ENCODE measurements at regions not wholly inside any gene's neighbourhood (a gene's known extent, or its start where the extent isn't known, plus 50 kb on each side); places are given as distances from the start of the nearest gene placed in this dataset.
"Not testable (repeated sequence)": the region's sequence is repeated elsewhere in the genome, so short reads cannot be mapped to it uniquely, and the experiment has no call there.

GRCh38 chr6:103925317-103925716 is 934.4 kb downstream of the HACE1 start:
- no peak for DNase-seq (ENCODE audit: low read depth)

GRCh38 chr6:103910018-103910417 is 949.7 kb downstream of the HACE1 start:
- DNase-seq (ENCODE audit: low read depth): no peak

- no peak for DNase-seq (ENCODE audit: low read depth)
Measured at GRCh38 chr6:103908898-103909297, 950.8 kb downstream of the HACE1 start.

GRCh38 chr6:103895136-103895535 is 964.6 kb downstream of the HACE1 start:
- no peak for DNase-seq (ENCODE audit: low read depth)

- DNase-seq (ENCODE audit: low read depth): no peak
Measured at GRCh38 chr6:103893141-103893581, 966.6 kb downstream of the HACE1 start.

- DNase-seq (ENCODE audit: low read depth): no peak
Measured at GRCh38 chr6:103886951-103887350, 972.8 kb downstream of the HACE1 start.

GRCh38 chr6:103885446-103885845 is 974.3 kb downstream of the HACE1 start:
- no peak for DNase-seq (ENCODE audit: low read depth)

GRCh38 chr6:103879800-103880199 is 979.9 kb downstream of the HACE1 start:
- DNase-seq (ENCODE audit: low read depth): no peak

GRCh38 chr6:103875221-103875620 is 984.5 kb downstream of the HACE1 start:
- no peak for DNase-seq (ENCODE audit: low read depth)

- DNase-seq (ENCODE audit: low read depth): no peak
Measured at GRCh38 chr6:103874575-103874974, 985.1 kb downstream of the HACE1 start.

GRCh38 chr6:103872678-103873077 is 987.0 kb downstream of the HACE1 start:
- DNase-seq (ENCODE audit: low read depth): no peak

GRCh38 chr6:103872233-103872632 is 987.5 kb downstream of the HACE1 start:
- no peak for DNase-seq (ENCODE audit: low read depth)

- no peak for DNase-seq (ENCODE audit: low read depth)
Measured at GRCh38 chr6:103870970-103871369, 988.7 kb downstream of the HACE1 start.

GRCh38 chr6:103862297-103862696 is 997.4 kb downstream of the HACE1 start:
- DNase-seq (ENCODE audit: low read depth): no peak

- no peak for DNase-seq (ENCODE audit: low read depth)
Measured at GRCh38 chr6:103858003-103858402, 1001.7 kb downstream of the HACE1 start.

GRCh38 chr6:103855750-103856149 is 1004.0 kb downstream of the HACE1 start:
- DNase-seq (ENCODE audit: low read depth): no peak

GRCh38 chr6:103854059-103854458 is 1005.7 kb downstream of the HACE1 start:
- DNase-seq (ENCODE audit: low read depth): no peak

- no peak for DNase-seq (ENCODE audit: low read depth)
Measured at GRCh38 chr6:103838457-103838856, 1021.3 kb downstream of the HACE1 start.

- DNase-seq (ENCODE audit: low read depth): no peak
Measured at GRCh38 chr6:103826209-103826608, 1033.5 kb downstream of the HACE1 start.

- no peak for DNase-seq (ENCODE audit: low read depth)
Measured at GRCh38 chr6:103820148-103820547, 1039.6 kb downstream of the HACE1 start.

GRCh38 chr6:103819509-103819908 is 1040.2 kb downstream of the HACE1 start:
- DNase-seq (ENCODE audit: low read depth): no peak

GRCh38 chr6:103812970-103813369 is 1046.7 kb downstream of the HACE1 start:
- no peak for DNase-seq (ENCODE audit: low read depth)

GRCh38 chr6:103801901-103802479 is 1057.7 kb downstream of the HACE1 start:
- not testable (repeated sequence) for DNase-seq (ENCODE audit: low read depth)
